ENCODE measurements at regions not wholly inside any gene's neighbourhood (a gene's known extent, or its start where the extent isn't known, plus 50 kb on each side); places are given as distances from the start of the nearest gene placed in this dataset.
A peak's percentile ranks its signal among the peaks of the same experiment; 100 is the strongest.

DNA sequence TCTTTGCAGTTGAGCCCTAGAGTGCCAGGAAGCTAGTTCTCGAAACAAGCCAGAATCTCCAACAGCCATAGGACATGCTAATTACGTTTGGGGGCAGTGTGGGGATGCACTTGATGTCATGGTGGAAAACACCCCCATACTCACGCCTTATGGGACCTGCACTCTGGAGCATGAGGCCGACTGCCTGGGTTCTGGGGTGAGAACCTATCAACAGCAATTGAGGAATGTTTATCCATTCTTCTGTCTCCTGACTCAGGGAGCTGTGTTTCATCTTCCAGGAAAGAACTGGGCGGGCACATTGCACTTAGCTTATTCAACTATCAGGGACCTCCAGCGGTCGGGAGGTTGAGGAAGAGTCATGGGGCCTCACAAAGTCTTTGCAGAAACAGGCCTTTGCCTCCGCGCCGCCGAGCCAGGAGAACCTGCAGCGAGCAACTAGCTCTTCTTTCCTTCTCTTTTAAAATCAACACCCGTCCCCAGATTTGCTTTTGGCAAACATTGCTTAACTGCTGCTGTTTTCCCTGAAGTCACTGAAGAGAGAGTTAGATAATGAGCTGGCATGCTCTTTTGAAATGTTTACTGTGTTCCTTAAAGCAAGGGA, 226.1 kb upstream of the DIO3 start:
- no peak overlapping the region for H3K27ac ChIP-seq (ENCODE audit: low read depth, low read length)
- no peak overlapping the region for H3K4me3 Mint-ChIP-seq (ENCODE audit: unreplicated experiment)
- no peak overlapping the region for H3K4me2 ChIP-seq (ENCODE audit: low read length)
- H3K36me3 ChIP-seq (ENCODE audit: insufficient read depth, low read length): no peaks in the 10 kb centered on the region
- H3K36me3 Mint-ChIP-seq (ENCODE audit: low read depth, unreplicated experiment): no peaks in the 10 kb centered on the region
- no peaks in the 10 kb centered on the region for H4K20me1 ChIP-seq (ENCODE audit: insufficient read depth, low read length)
- peak; percentile 10 for DNase-seq (ENCODE audit: low read depth)
- no peaks in the 10 kb centered on the region for H3K4me1 Mint-ChIP-seq (ENCODE audit: low read depth, unreplicated experiment)
- H3K9ac ChIP-seq (ENCODE audit: low read length): no peak overlapping the region
- no peak for FAIRE-seq
- TF ChIP-seq, protein P1, sequence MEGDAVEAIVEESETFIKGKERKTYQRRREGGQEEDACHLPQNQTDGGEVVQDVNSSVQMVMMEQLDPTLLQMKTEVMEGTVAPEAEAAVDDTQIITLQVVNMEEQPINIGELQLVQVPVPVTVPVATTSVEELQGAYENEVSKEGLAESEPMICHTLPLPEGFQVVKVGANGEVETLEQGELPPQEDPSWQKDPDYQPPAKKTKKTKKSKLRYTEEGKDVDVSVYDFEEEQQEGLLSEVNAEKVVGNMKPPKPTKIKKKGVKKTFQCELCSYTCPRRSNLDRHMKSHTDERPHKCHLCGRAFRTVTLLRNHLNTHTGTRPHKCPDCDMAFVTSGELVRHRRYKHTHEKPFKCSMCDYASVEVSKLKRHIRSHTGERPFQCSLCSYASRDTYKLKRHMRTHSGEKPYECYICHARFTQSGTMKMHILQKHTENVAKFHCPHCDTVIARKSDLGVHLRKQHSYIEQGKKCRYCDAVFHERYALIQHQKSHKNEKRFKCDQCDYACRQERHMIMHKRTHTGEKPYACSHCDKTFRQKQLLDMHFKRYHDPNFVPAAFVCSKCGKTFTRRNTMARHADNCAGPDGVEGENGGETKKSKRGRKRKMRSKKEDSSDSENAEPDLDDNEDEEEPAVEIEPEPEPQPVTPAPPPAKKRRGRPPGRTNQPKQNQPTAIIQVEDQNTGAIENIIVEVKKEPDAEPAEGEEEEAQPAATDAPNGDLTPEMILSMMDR (IDR thresholded peaks at IDR 0.05; ENCODE audit: insufficient read depth, low read depth, low read length): no peak
- no peak for TF ChIP-seq EZH2 (IDR thresholded peaks at IDR 0.05; ENCODE audit: insufficient read depth, low read length)
- H3K79me2 ChIP-seq (ENCODE audit: insufficient read depth, low read length): no peaks in the 10 kb centered on the region
- no peaks in the 10 kb centered on the region for H3K9me3 Mint-ChIP-seq (ENCODE audit: unreplicated experiment)
- H2AFZ ChIP-seq (ENCODE audit: low read depth, low read length): no peak overlapping the region
- H3K9me3 ChIP-seq (ENCODE audit: insufficient read depth, low read depth, low read length): no peaks in the 10 kb centered on the region
- no peak overlapping the region for H3K4me3 ChIP-seq (ENCODE audit: insufficient read depth, low read depth, low read length)
- H3K27ac Mint-ChIP-seq (ENCODE audit: unreplicated experiment): no peak overlapping the region
- peaks cover 6% of the 10 kb centered on the region for H3K27me3 ChIP-seq (ENCODE audit: insufficient read depth, low read length)
- peaks cover 60% of the 10 kb centered on the region for H3K27me3 Mint-ChIP-seq (ENCODE audit: low read depth, unreplicated experiment)
- no peaks in the 10 kb centered on the region for H3K4me1 ChIP-seq (ENCODE audit: insufficient read depth, low read length)

- no peak overlapping the region for H3K4me2 ChIP-seq (ENCODE audit: low read length)
- no peaks in the 10 kb centered on the region for H3K9me3 ChIP-seq (ENCODE audit: insufficient read depth, low read depth, low read length)
- H3K27ac ChIP-seq (ENCODE audit: low read depth, low read length): no peak overlapping the region
- H3K36me3 Mint-ChIP-seq (ENCODE audit: low read depth, unreplicated experiment): no peaks in the 10 kb centered on the region
- H3K79me2 ChIP-seq (ENCODE audit: insufficient read depth, low read length): no peaks in the 10 kb centered on the region
- no peak overlapping the region for H3K9ac ChIP-seq (ENCODE audit: low read length)
- no peaks in the 10 kb centered on the region for H3K4me1 ChIP-seq (ENCODE audit: insufficient read depth, low read length)
- H3K27me3 Mint-ChIP-seq (ENCODE audit: low read depth, unreplicated experiment): peaks cover 67% of the 10 kb centered on the region
- TF ChIP-seq, protein P1 (IDR thresholded peaks at IDR 0.05; ENCODE audit: insufficient read depth, low read depth, low read length): no peak
- no peak for TF ChIP-seq EZH2 (IDR thresholded peaks at IDR 0.05; ENCODE audit: insufficient read depth, low read length)
- H3K4me3 Mint-ChIP-seq (ENCODE audit: unreplicated experiment): no peak overlapping the region
- H4K20me1 ChIP-seq (ENCODE audit: insufficient read depth, low read length): no peaks in the 10 kb centered on the region
- H3K9me3 Mint-ChIP-seq (ENCODE audit: unreplicated experiment): no peaks in the 10 kb centered on the region
- no peak overlapping the region for H2AFZ ChIP-seq (ENCODE audit: low read depth, low read length)
- no peak overlapping the region for H3K4me3 ChIP-seq (ENCODE audit: insufficient read depth, low read depth, low read length)
- no peak overlapping the region for H3K27ac Mint-ChIP-seq (ENCODE audit: unreplicated experiment)
- FAIRE-seq (no peak), DNase-seq (ENCODE audit: low read depth) (no peak)
- peaks cover 6% of the 10 kb centered on the region for H3K27me3 ChIP-seq (ENCODE audit: insufficient read depth, low read length)
- H3K36me3 ChIP-seq (ENCODE audit: insufficient read depth, low read length): no peaks in the 10 kb centered on the region
- H3K4me1 Mint-ChIP-seq (ENCODE audit: low read depth, unreplicated experiment): no peaks in the 10 kb centered on the region
Measured at GRCh38 chr14:101336183-101336582, 225.1 kb upstream of the DIO3 start.

GRCh38 chr14:101337053-101337452, 224.2 kb upstream of the DIO3 start:
- Mint-ChIP-seq H3K36me3 (ENCODE audit: low read depth, unreplicated experiment) (no peaks in the 10 kb centered on the region), H3K27me3 (ENCODE audit: low read depth, unreplicated experiment) (peaks cover 60% of the 10 kb centered on the region), H3K4me1 (ENCODE audit: low read depth, unreplicated experiment) (no peaks in the 10 kb centered on the region), H3K27ac (ENCODE audit: unreplicated experiment) (no peak overlapping the region), H3K4me3 (ENCODE audit: unreplicated experiment) (no peak overlapping the region), H3K9me3 (ENCODE audit: unreplicated experiment) (no peaks in the 10 kb centered on the region)
- no peak for FAIRE-seq
- DNase-seq (ENCODE audit: low read depth): no peak
- Histone ChIP-seq H3K79me2 (ENCODE audit: insufficient read depth, low read length) (no peaks in the 10 kb centered on the region), H3K9ac (ENCODE audit: low read length) (no peak overlapping the region), H4K20me1 (ENCODE audit: insufficient read depth, low read length) (no peaks in the 10 kb centered on the region), H3K27me3 (ENCODE audit: insufficient read depth, low read length) (peaks cover 4% of the 10 kb centered on the region), H3K9me3 (ENCODE audit: insufficient read depth, low read depth, low read length) (no peaks in the 10 kb centered on the region), H3K4me1 (ENCODE audit: insufficient read depth, low read length) (no peaks in the 10 kb centered on the region), H3K27ac (ENCODE audit: low read depth, low read length) (no peak overlapping the region), H2AFZ (ENCODE audit: low read depth, low read length) (no peak overlapping the region), H3K4me2 (ENCODE audit: low read length) (no peak overlapping the region), H3K36me3 (ENCODE audit: insufficient read depth, low read length) (no peaks in the 10 kb centered on the region), H3K4me3 (ENCODE audit: insufficient read depth, low read depth, low read length) (no peak overlapping the region)
- no peak for TF ChIP-seq EZH2 (IDR thresholded peaks at IDR 0.05; ENCODE audit: insufficient read depth, low read length)
- TF ChIP-seq, protein P1 (IDR thresholded peaks at IDR 0.05; ENCODE audit: insufficient read depth, low read depth, low read length): no peak

All from astrocyte (in vitro differentiated cells and primary cell).